ENCODE measurements at regions not wholly inside any gene's neighbourhood (a gene's known extent, or its start where the extent isn't known, plus 50 kb on each side); places are given as distances from the start of the nearest gene placed in this dataset.

- TF ChIP-seq, protein P1, sequence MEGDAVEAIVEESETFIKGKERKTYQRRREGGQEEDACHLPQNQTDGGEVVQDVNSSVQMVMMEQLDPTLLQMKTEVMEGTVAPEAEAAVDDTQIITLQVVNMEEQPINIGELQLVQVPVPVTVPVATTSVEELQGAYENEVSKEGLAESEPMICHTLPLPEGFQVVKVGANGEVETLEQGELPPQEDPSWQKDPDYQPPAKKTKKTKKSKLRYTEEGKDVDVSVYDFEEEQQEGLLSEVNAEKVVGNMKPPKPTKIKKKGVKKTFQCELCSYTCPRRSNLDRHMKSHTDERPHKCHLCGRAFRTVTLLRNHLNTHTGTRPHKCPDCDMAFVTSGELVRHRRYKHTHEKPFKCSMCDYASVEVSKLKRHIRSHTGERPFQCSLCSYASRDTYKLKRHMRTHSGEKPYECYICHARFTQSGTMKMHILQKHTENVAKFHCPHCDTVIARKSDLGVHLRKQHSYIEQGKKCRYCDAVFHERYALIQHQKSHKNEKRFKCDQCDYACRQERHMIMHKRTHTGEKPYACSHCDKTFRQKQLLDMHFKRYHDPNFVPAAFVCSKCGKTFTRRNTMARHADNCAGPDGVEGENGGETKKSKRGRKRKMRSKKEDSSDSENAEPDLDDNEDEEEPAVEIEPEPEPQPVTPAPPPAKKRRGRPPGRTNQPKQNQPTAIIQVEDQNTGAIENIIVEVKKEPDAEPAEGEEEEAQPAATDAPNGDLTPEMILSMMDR (IDR thresholded peaks at IDR 0.05; ENCODE audit: low read depth, low read length), result no peak
- TF ChIP-seq, protein P2, sequence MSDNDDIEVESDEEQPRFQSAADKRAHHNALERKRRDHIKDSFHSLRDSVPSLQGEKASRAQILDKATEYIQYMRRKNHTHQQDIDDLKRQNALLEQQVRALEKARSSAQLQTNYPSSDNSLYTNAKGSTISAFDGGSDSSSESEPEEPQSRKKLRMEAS (IDR thresholded peaks at IDR 0.05; ENCODE audit: low read depth, low read length), result no peak
- no peak for TF ChIP-seq POLR2A (IDR thresholded peaks at IDR 0.05; ENCODE audit: extremely low read depth, insufficient read length)
Observed at GRCh38 chr4:3877236-3877635, 111.1 kb downstream of the ADRA2C start.

All from NB4 (cell line).